DND-41 (cell line): ENCODE measurements at regions not wholly inside any gene's neighbourhood (a gene's known extent, or its start where the extent isn't known, plus 50 kb on each side); places are given as distances from the start of the nearest gene placed in this dataset.

ENCODE experiments used
- EZH2 ChIP-seq: IDR thresholded peaks from 3 replicates; pipeline ENCODE4 v1.6.1; 2012; ENCODE audit warnings: borderline replicate concordance, low read depth, mild to moderate bottlenecking, moderate library complexity, low read length, inconsistent platforms; ENCODE audit not compliant: severe bottlenecking
- TF ChIP-seq, protein P1 (sequence below): IDR thresholded peaks from 2 replicates; pipeline ENCODE4 v1.5.1; 2012; ENCODE audit warnings: borderline replicate concordance, low read length, moderate library complexity, mild to moderate bottlenecking; ENCODE audit not compliant: poor library complexity, severe bottlenecking; ENCODE audit errors: extremely low read depth

DNA sequence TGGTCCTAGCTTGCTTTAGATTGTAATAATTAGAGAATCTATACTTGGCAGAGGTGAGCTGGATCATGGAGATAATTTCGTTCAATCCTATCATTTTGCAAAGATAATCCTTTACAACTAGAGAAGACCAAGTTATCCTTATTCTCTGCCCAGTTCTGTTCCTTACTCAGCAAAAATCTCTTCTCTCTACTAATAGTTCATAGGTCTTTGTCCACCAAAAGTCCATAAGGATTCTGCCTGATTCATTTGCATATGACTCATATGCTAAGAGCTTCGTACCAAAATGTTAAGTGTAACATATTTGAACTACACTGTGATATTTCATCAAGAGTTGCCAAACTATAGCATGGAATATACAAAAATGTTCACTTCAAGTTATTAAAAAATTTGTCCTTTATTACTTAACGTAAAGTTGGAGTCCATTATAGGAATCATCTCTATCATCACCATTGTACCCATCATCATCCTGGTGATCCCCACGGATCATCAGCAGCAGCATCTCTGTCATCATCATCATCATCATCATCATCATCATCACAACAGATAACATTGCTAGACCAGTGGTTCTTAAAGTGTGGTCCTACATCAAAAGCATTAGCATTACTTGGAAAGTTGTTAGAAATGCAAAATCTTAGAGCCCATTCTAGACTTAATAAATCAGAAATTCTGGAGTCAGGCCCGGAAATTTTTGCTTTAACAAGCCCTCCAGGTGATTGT lies 463.0 kb downstream of the DHX35 start:
- no peak for TF ChIP-seq EZH2
- TF ChIP-seq, protein P1, sequence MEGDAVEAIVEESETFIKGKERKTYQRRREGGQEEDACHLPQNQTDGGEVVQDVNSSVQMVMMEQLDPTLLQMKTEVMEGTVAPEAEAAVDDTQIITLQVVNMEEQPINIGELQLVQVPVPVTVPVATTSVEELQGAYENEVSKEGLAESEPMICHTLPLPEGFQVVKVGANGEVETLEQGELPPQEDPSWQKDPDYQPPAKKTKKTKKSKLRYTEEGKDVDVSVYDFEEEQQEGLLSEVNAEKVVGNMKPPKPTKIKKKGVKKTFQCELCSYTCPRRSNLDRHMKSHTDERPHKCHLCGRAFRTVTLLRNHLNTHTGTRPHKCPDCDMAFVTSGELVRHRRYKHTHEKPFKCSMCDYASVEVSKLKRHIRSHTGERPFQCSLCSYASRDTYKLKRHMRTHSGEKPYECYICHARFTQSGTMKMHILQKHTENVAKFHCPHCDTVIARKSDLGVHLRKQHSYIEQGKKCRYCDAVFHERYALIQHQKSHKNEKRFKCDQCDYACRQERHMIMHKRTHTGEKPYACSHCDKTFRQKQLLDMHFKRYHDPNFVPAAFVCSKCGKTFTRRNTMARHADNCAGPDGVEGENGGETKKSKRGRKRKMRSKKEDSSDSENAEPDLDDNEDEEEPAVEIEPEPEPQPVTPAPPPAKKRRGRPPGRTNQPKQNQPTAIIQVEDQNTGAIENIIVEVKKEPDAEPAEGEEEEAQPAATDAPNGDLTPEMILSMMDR, result no peak
